ENCODE measurements at regions not wholly inside any gene's neighbourhood (a gene's known extent, or its start where the extent isn't known, plus 50 kb on each side); places are given as distances from the start of the nearest gene placed in this dataset.
A peak's percentile ranks its signal among the peaks of the same experiment; 100 is the strongest.

DNA sequence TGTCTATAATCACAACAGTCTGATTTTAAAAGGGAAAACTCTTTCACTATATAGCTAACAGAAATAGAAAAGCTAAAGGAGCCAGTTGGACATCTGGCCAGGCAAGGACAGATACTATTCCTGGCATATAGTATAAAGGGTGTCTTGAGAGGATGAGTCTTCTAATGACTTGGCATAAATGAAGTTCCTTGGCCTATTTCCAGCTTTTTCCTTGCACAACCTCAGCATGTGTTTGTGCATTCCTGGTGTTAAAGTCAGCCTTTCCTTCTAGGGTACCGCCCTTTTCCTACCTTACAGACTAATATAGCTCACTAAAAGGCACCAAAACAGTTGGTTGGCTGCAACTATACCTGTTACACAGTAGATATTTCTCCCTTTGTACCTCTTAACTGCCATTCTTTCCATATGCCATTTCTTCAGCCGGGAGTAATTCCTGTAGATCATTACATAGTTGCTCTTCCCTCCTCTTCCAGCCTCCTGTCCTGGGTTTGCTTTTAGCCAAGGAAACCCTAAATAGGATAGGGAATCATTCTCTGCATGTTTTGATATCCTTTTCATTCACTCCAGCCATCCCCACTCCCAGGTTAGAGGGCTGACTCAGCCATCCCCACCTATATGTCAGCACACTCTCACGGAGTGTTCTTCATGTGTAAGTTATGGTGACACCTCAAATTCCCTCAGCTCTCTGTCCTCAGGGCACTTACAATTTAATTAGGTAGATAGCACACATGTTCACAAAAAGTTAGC is 102.1 kb upstream of the MDFIC start:
- peaks cover 5% of the 10 kb centered on the region for H3K9me3 Mint-ChIP-seq

DNA sequence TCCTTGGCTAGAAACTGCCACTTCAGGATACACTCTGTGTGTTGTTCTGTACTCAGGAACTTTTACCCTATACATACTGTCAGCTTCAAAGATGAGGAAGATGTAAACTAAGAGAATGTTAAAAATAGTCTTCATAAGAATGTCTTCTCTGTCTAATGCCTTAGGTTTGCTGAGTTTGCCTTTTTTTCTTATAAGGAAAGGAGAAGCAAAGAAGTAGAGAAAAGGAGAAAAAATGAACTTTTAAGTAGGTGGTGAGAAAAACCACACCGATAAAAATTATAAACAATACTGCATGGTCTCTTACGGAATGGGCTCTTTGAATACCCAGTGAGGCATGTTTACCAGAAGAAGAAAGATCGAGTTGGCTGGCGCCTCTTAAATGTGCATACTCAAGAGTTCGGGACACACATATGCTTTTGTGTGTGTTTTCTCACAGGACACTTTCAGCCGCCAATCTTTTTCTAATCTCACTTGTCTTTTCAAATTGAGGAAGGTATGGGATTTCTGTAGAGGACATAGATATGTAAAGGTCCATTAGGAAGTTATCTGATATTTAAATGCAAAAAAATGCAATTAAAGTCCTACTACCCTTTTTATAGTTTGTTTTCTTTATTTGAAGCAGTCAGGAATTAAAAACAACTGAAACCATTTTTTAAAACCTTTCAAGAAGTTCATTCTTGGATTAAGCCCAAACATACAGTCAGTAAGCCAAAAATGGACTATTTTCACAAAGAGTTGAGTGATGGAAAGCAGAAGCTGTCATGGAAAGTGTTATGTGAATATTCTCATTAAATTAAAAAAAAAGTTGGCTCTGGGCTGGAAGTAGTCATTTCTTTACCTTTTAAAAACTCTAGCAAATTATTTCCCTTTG is 100.6 kb upstream of the MDFIC start:
- Mint-ChIP-seq H3K36me3 (no peaks in the 10 kb centered on the region), H3K9me3 (peaks cover 6% of the 10 kb centered on the region), H3K4me3 (peak overlapping the region; percentile 4), H3K4me1 (ENCODE audit: unreplicated experiment) (peaks cover 9% of the 10 kb centered on the region), H3K27ac (no peak overlapping the region), H3K27me3 (no peaks in the 10 kb centered on the region)
- DNase-seq (ENCODE audit: extremely low spot score, unreplicated experiment), result no peak
- TF ChIP-seq, protein P1, sequence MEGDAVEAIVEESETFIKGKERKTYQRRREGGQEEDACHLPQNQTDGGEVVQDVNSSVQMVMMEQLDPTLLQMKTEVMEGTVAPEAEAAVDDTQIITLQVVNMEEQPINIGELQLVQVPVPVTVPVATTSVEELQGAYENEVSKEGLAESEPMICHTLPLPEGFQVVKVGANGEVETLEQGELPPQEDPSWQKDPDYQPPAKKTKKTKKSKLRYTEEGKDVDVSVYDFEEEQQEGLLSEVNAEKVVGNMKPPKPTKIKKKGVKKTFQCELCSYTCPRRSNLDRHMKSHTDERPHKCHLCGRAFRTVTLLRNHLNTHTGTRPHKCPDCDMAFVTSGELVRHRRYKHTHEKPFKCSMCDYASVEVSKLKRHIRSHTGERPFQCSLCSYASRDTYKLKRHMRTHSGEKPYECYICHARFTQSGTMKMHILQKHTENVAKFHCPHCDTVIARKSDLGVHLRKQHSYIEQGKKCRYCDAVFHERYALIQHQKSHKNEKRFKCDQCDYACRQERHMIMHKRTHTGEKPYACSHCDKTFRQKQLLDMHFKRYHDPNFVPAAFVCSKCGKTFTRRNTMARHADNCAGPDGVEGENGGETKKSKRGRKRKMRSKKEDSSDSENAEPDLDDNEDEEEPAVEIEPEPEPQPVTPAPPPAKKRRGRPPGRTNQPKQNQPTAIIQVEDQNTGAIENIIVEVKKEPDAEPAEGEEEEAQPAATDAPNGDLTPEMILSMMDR (conservative IDR thresholded peaks at IDR 0.05), result no peak

More for the DNA sequence above, 102.1 kb upstream of the MDFIC start:
- H3K27ac Mint-ChIP-seq, result no peak overlapping the region
- no peaks in the 10 kb centered on the region for H3K36me3 Mint-ChIP-seq
- H3K4me3 Mint-ChIP-seq, result no peak overlapping the region
- H3K27me3 Mint-ChIP-seq, result no peaks in the 10 kb centered on the region
- peaks cover 9% of the 10 kb centered on the region for H3K4me1 Mint-ChIP-seq (ENCODE audit: unreplicated experiment)
- DNase-seq (ENCODE audit: extremely low spot score, unreplicated experiment), result no peak
- TF ChIP-seq, protein P1 (conservative IDR thresholded peaks at IDR 0.05), result no peak

DNA sequence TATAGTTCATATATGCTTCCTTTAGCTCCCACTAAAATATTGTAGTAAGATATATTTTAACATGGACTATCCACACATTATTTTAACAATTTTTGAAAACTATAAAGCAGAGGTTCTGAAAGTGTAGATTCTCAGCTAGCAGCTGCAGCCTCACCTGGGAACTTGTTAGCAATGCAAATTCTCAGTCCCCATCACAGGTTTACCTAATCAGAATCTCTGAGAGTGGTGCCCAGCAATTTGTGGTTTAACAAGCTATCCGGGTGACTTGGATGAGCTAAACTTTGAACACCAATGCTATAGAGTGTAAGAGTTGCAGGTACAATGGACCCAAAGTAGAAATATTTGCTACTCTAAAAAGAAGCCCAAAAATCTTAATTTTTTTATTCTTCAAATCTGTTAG is 99.8 kb upstream of the MDFIC start:
- H3K27me3 Mint-ChIP-seq, result no peaks in the 10 kb centered on the region

DNA sequence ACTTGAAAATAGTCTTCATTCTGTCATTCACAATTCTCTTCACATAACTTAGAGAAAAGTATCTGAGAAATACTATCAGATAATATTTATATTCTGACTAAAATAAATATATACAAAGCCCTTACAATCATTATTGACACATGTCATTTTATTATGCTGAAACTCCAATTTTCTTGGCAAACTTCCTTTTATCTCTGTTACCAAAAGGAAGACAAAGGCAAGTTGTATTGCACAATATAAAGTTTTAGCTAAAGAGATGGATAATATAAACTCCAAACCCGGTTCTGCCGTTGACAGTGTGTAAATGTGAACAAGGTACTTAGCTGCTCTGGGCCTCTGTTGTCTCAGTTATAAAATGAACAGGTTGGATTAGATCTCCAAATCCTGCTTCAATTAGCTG is 99.0 kb upstream of the MDFIC start:
- no peaks in the 10 kb centered on the region for H3K36me3 Mint-ChIP-seq
- H3K4me3 Mint-ChIP-seq, result no peak overlapping the region
- H3K27ac Mint-ChIP-seq, result no peak overlapping the region
- no peak for DNase-seq (ENCODE audit: extremely low spot score, unreplicated experiment)
- H3K27me3 Mint-ChIP-seq, result no peaks in the 10 kb centered on the region
- peaks cover 4% of the 10 kb centered on the region for H3K9me3 Mint-ChIP-seq
- TF ChIP-seq, protein P1 (conservative IDR thresholded peaks at IDR 0.05), result no peak
- H3K4me1 Mint-ChIP-seq (ENCODE audit: unreplicated experiment), result peaks cover 9% of the 10 kb centered on the region

More for the DNA sequence above, 99.8 kb upstream of the MDFIC start:
- TF ChIP-seq, protein P1 (conservative IDR thresholded peaks at IDR 0.05), result no peak
- H3K9me3 Mint-ChIP-seq, result peaks cover 4% of the 10 kb centered on the region
- no peak for DNase-seq (ENCODE audit: extremely low spot score, unreplicated experiment)
- H3K36me3 Mint-ChIP-seq, result no peaks in the 10 kb centered on the region
- H3K27ac Mint-ChIP-seq, result no peak overlapping the region
- H3K4me1 Mint-ChIP-seq (ENCODE audit: unreplicated experiment), result peaks cover 9% of the 10 kb centered on the region
- H3K4me3 Mint-ChIP-seq, result no peak overlapping the region

DNA sequence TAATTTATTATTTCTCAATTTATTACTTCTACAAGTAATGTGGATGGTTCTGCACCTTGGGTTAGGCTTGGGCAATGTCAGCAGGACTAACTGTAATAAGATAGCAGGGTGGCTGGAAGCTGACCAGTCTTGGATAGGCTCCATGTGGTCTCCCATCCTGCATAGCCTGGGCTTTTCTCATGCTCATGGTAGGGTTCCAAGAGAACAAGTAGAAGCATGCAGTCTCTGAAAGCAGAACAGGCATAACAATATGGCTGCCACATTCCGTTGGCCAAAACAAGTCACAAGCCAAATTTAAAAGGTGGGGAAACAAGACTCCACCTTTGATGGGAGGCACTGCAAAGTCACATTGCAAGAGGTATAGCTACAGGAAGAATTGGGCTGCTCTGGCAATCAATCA is 98.6 kb upstream of the MDFIC start:
- Mint-ChIP-seq H3K9me3 (peaks cover 4% of the 10 kb centered on the region), H3K4me1 (ENCODE audit: unreplicated experiment) (peaks cover 9% of the 10 kb centered on the region), H3K36me3 (no peaks in the 10 kb centered on the region), H3K4me3 (no peak overlapping the region), H3K27me3 (no peaks in the 10 kb centered on the region), H3K27ac (no peak overlapping the region)
- no peak for DNase-seq (ENCODE audit: extremely low spot score, unreplicated experiment)
- TF ChIP-seq, protein P1 (conservative IDR thresholded peaks at IDR 0.05), result no peak

All from type B pancreatic cell (in vitro differentiated cells).